ENCODE measurements at regions not wholly inside any gene's neighbourhood (a gene's known extent, or its start where the extent isn't known, plus 50 kb on each side); places are given as distances from the start of the nearest gene placed in this dataset.

- no peak for TF ChIP-seq NFRKB (IDR thresholded peaks at IDR 0.05)
- TF ChIP-seq SP1 (IDR thresholded peaks at IDR 0.05), result no peak
- no peak for TF ChIP-seq FOXA1 (IDR thresholded peaks at IDR 0.05)
- TF ChIP-seq FOXM1 (IDR thresholded peaks at IDR 0.05; ENCODE audit: borderline replicate concordance), result no peak
- no peak for TF ChIP-seq BHLHE40 (IDR thresholded peaks at IDR 0.05; ENCODE audit: borderline replicate concordance)
- TF ChIP-seq FOXK2 (IDR thresholded peaks at IDR 0.05), result no peak
- TF ChIP-seq ELF4 (IDR thresholded peaks at IDR 0.05), result no peak
- no peak for TF ChIP-seq LEF1 (IDR thresholded peaks at IDR 0.05; ENCODE audit: borderline replicate concordance)
- no peak for TF ChIP-seq L3MBTL2 (conservative IDR thresholded peaks at IDR 0.05)
- TF ChIP-seq CTBP1 (IDR thresholded peaks at IDR 0.05; ENCODE audit: borderline replicate concordance), result no peak
- TF ChIP-seq HDGF (IDR thresholded peaks at IDR 0.05; ENCODE audit: borderline replicate concordance), result no peak
- TF ChIP-seq ZNF384 (IDR thresholded peaks at IDR 0.05), result no peak
- TF ChIP-seq TARDBP (IDR thresholded peaks at IDR 0.05), result no peak
Measured at GRCh38 chr7:155945670-155946325, 133.5 kb upstream of the SHH start.
